DMS153 (cell line): ENCODE measurements at regions not wholly inside any gene's neighbourhood (a gene's known extent, or its start where the extent isn't known, plus 50 kb on each side); places are given as distances from the start of the nearest gene placed in this dataset.

Source experiments
- DNase-seq: peaks from one replicate; lab custom pipeline; 2025; lab: John Stamatoyannopoulos, UW

DNA sequence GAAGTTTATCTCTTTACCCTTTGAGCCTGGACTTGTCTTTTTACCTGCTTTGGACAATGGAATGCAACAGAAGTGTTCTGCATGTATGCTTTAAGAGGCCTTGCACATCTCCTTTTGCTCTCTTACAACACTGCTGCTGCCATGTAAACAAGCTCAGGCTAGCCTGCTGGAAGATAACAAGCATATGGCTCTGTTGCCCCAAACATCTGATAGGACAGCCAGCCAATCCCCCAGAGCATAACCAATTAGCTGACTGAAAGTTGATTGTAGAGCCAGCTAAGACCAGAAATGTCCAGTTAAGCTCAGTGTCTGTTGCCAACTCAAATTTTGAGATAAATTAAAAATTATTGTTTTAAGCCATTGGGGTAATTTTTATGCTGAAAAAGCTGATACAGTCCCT, 510.6 kb upstream of the CNKSR2 start:
- DNase-seq = no peak

DNA sequence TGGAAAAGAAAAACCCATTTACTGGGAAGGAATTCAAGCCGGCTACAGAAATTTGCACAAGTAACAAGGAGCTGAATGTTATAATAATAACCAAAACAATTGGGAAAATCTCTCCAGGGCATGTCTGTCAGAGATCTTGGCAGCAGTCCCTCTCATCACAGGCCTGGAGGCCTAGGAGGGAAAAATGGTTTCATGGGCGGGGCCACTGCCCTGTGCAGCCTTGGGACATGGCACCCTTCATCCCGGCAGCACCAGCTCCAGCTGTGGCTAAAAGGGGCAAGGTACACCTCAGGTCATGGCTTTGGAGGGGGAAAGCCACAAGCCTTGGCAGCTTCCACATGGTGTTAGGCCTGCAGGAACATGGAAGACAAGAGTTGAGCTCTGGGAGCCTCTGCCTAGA, 513.1 kb upstream of the CNKSR2 start:
- DNase-seq = no peak

GRCh38 chrX:20857746-20858145, 516.5 kb upstream of the CNKSR2 start:
- no peak for DNase-seq

DNA sequence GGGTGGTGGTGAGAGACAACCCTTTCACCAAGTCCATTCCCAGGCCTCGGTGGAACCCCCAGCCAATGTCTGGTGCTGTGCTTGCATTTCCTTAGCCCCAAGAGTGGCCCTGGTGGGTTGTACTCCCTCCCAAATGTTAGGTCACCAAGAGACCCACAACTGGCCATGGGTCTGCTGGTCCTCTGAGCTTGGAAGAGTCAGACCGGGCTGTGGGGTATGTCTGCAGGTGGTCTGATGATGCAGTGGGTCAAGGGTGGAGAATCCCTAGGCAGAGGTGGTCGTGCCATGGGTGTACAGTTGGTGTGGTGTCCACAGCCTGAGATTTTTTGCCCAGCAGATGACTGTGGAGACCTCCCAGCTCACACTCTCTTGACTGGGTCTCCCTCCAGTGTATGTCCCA, 535.7 kb upstream of the CNKSR2 start:
- no peak for DNase-seq

- DNase-seq = peak; percentile 1
These were observed 544.3 kb upstream of the CNKSR2 start for GRCh38 chrX:20829665-20830491.

- DNase-seq = no peak
These were observed 548.2 kb upstream of the CNKSR2 start for GRCh38 chrX:20825984-20826383.

DNA sequence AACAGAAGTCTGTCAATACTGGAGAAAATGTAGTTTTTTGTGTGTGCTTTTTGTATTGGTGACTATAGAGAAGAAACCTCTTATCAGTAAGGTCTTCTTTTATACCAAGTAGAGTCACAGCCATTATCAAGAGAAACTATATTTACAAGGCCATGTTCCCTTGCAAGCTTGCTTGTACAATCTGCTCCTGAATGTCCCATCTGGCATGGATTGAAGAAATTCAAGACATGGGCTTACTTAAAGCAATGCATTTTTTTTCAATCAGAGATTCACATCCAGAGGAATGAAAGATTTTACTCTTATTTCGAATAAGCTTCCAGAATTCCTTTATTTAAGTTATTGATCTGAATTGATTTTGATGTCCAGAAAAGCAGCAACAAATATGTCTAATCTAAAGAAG, 537.3 kb upstream of the RPS6KA3 start:
- DNase-seq = no peak

DNA sequence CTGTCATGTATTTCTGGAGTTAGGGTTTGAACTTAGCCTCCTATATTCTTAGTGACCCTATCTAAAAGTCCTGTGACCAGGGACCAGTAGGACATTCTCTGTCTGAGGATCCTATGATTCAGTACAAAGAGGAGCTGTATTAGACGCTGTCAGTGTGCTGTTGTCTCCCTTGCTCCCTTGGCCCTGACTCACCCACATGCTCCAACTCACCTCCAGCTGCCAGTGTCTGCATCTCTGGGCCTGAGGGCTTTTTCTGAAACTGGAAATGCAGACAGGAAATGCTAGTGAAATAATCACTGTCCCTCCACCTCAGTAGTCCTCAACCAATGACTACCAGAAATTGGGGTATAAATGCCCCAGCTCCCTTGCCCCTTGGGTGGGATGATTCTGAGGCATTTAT, 535.3 kb upstream of the RPS6KA3 start:
- DNase-seq = no peak

- DNase-seq = no peak
These were observed 529.7 kb upstream of the RPS6KA3 start for GRCh38 chrX:20796450-20796849.

GRCh38 chrX:20789103-20789502, 522.4 kb upstream of the RPS6KA3 start:
- DNase-seq = no peak

DNA sequence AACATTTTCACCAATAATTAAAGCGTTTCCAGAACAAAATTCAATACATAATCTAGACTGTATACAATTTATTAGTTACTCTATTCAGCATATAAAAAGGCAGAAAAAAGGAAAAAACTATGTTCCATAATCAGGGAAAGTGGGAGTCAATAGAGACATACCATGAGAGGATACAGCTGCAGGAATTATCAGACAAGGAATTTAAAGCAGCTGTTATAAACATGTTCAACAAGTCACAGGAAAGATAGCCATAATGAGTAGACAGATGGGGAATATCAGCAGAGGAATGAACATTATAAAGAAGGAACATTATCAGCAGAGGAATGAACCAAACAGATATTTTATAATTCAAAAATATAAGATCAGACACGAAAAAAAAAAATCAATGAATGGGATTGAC, 500.6 kb upstream of the RPS6KA3 start:
- no peak for DNase-seq

- no peak for DNase-seq
These were observed 489.9 kb upstream of the RPS6KA3 start for GRCh38 chrX:20756585-20756984.

DNA sequence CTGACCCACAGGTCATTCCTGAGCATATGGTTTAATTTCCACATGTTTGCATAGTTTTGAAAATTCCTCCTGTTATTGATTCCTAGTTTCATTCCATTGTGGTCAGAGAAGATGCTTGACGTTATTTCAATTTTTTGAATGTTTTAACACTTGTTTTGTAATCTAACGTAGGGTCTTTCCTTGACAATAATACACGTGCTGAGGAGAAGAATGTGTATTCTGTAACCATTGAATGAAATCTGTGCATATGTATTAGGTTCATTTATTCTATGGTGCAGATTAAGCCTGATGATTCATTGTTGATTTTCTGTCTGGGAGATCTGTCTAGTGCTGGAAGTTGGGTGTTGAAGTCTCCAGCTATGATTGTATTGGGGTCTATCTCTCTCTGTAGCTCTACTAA, 486.4 kb upstream of the RPS6KA3 start:
- DNase-seq = no peak

DNA sequence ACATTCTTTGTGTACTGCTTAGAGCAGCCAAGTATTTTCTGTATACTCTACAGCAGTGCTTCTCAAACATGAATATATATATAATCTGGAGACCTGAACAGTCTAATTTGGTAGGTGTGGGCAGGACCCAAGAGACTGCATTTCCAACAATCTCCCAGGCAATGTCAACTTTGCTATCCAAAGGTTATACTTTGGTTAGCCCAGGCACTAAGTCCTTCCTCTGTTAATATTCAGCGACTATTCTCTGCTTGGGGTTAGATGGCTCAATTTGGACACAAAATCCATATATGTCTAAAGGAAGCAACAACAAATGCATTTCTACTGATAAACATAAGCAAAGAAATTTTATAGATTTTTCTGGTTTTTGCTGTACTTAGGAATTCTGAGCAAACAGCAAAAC, 480.0 kb upstream of the RPS6KA3 start:
- no peak for DNase-seq

DNA sequence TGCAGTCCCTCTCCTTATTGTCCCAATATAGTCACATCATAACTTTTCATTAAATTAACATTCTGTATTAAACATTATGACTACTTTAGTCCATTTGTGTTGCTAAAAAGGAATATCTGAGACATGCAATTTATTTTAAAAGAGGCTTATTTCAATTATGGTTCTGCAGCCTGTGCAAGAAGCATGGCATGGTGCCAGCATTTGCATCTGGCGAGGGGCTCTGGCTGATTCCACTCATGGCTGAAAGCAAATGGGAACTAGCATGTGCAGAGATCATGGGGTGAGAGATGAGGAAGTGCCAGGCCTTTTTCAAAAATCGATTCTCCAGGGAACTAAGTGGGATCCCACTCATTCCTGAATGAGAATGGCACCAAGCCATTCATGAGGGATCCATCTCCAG, 476.3 kb upstream of the RPS6KA3 start:
- no peak for DNase-seq

GRCh38 chrX:20742106-20742505, 475.4 kb upstream of the RPS6KA3 start:
- no peak for DNase-seq

GRCh38 chrX:20740443-20740842, 473.7 kb upstream of the RPS6KA3 start:
- no peak for DNase-seq

GRCh38 chrX:20739038-20739745, 472.5 kb upstream of the RPS6KA3 start:
- DNase-seq = no peak

DNA sequence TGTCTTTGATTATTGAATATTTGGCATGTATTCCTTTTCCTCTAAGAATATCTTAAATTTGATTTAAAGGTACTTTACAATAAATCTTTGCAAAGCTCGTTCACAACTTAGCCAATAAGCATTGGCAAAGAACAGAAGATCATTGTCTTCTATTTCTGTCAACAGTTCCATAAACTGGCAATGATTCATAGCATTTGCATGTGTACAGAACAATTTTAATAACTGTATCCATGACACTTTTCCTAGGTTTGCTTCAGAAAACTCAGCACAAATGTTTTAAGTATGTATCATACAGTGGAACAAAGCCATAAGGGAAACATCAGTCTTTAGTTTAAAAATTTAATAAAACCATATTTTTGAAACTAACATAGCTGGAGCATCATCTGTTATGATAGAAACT, 462.7 kb upstream of the RPS6KA3 start:
- DNase-seq = no peak

GRCh38 chrX:20727447-20727846, 460.7 kb upstream of the RPS6KA3 start:
- DNase-seq = no peak

DNA sequence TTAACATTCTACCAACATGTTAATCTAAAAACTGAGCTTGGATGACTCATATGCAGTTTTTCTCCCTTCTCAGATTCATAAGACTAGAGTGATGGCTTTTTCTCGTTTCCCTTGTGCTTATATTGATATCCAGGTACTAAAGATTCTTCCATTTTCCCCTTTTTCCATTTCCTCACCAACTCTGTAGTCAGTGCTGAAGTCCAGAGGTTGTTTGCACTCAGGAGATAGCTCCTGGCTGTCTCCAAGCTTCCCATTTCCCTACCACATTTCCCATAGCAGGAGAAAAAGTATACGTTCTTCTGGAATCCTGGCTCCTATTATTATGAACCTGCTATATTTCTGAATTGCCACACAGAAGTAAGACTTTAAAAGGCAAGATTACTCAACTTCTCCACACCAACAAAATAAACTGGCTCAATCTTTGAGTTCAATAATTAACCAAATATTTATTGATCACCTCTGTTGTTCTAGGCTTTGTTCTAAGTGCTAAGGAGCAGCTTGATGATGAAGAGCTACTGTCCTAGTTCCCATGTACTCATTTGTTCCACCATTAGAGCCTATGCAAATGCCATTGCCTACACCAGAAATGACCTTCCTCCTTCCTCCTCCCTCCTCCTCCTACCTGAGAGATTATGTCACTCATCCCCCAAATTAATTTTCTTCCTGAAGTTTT, 454.4 kb upstream of the RPS6KA3 start:
- no peak for DNase-seq

DNA sequence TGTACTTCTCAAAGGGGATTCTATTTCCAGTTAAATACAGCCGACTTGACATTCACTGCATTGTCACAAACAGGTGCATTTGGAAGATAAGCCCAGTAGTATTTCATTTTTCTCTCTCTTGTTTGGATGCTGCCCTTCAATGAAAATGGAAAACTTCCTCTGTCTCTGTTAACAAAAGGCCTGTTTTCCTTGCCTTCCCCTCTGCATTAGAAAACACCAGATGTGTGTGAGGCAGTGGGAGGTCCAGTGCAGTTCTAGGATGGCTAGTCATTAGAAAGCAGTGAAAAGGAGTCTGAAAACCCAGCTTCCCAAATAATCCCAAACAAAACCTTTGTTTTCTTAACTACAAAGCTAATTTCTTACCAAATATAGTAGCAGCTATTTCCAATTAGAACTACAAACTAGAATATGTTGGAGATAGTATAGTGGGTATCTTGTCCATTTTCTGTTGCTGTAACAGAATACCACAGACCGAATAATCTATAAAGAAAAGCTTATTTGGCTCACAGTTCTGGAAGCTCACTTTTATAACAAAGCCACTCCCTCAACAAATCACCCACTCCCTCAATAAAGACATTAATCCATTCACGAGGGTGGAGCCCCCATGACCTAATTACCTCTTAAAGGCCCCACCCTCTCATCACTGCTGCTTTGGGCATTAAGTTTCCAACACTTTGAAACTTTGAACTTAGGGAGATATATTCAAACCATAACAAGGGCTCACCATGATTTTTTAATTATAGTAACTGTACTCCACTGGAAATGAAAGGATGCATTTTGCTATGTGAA, 452.1 kb upstream of the RPS6KA3 start:
- no peak for DNase-seq
